NOMO-1 treated with dmso at 0.1 percent for 144 hours (cell line): ENCODE measurements at regions not wholly inside any gene's neighbourhood (a gene's known extent, or its start where the extent isn't known, plus 50 kb on each side); places are given as distances from the start of the nearest gene placed in this dataset.
"Not testable (repeated sequence)": the region's sequence is repeated elsewhere in the genome, so short reads cannot be mapped to it uniquely, and the experiment has no call there.

ENCODE experiments used
- DNase-seq: peaks from one replicate; lab custom pipeline; 2025; ENCODE audit not compliant: unreplicated experiment; lab: John Stamatoyannopoulos, UW

- DNase-seq = no peak
Observed at GRCh38 chrX:769796-770195, 139.2 kb downstream of the SHOX start.

- no peak for DNase-seq
Observed at GRCh38 chrX:768596-768995, 138.0 kb downstream of the SHOX start.

- DNase-seq = no peak
Observed at GRCh38 chrX:758917-759316, 128.3 kb downstream of the SHOX start.

GRCh38 chrX:750812-751211, 120.2 kb downstream of the SHOX start:
- DNase-seq = no peak

- no peak for DNase-seq
Observed at GRCh38 chrX:750263-750662, 119.7 kb downstream of the SHOX start.

- DNase-seq = no peak
Observed at GRCh38 chrX:747176-747575, 116.6 kb downstream of the SHOX start.

- DNase-seq = no peak
Observed at GRCh38 chrX:739611-740010, 109.0 kb downstream of the SHOX start.

GRCh38 chrX:737021-737420, 106.4 kb downstream of the SHOX start:
- DNase-seq = not testable (repeated sequence)

GRCh38 chrX:734362-734761, 103.8 kb downstream of the SHOX start:
- no peak for DNase-seq

- no peak for DNase-seq
Observed at GRCh38 chrX:733961-734360, 103.4 kb downstream of the SHOX start.

- no peak for DNase-seq
Observed at GRCh38 chrX:729583-730409, 99.2 kb downstream of the SHOX start.

GRCh38 chrX:729101-729500, 98.5 kb downstream of the SHOX start:
- not testable (repeated sequence) for DNase-seq

GRCh38 chrX:728639-729038, 98.0 kb downstream of the SHOX start:
- DNase-seq = not testable (repeated sequence)

GRCh38 chrX:727738-728621, 97.4 kb downstream of the SHOX start:
- DNase-seq = no peak

- DNase-seq = no peak
Observed at GRCh38 chrX:725971-726370, 95.4 kb downstream of the SHOX start.

GRCh38 chrX:724256-724655, 93.7 kb downstream of the SHOX start:
- no peak for DNase-seq

- no peak for DNase-seq
Observed at GRCh38 chrX:723781-724180, 93.2 kb downstream of the SHOX start.

GRCh38 chrX:721354-721753, 90.8 kb downstream of the SHOX start:
- DNase-seq = no peak

GRCh38 chrX:720825-721224, 90.2 kb downstream of the SHOX start:
- no peak for DNase-seq

GRCh38 chrX:720250-720649, 89.7 kb downstream of the SHOX start:
- no peak for DNase-seq

- no peak for DNase-seq
Observed at GRCh38 chrX:716136-716535, 85.5 kb downstream of the SHOX start.

- no peak for DNase-seq
Observed at GRCh38 chrX:714131-714530, 83.5 kb downstream of the SHOX start.
